HG03097 (cell line): ENCODE measurements at regions not wholly inside any gene's neighbourhood (a gene's known extent, or its start where the extent isn't known, plus 50 kb on each side); places are given as distances from the start of the nearest gene placed in this dataset.
"Not testable (repeated sequence)": the region's sequence is repeated elsewhere in the genome, so short reads cannot be mapped to it uniquely, and the experiment has no call there.

Source experiments
- ATAC-seq: cut with Tn5 transposase; IDR thresholded peaks from one replicate; pipeline ENCODE4 v1.9.1; 2021; ENCODE audit not compliant: unreplicated experiment, low FRiP score

GRCh38 chr3:81198216-81198615 is 563.2 kb downstream of the GBE1 start:
- no peak for ATAC-seq

DNA sequence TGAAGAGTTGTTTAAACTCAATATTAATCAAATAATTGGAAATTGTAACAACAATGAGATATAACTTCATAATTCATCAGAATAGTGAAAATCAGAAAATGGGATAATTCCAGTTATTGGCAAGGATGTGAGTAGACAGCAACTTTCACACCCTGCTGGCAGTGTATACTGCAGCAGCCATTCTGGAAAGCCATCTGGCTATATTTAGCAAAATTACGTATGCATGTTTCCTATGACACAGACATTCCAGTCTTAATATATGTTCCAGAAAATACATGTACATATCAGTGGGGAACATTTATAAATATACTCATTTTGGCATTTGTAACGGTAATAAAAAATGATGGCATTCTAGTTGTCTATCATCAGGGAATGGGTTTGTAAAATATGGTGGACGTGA is 564.1 kb downstream of the GBE1 start:
- ATAC-seq = no peak

DNA sequence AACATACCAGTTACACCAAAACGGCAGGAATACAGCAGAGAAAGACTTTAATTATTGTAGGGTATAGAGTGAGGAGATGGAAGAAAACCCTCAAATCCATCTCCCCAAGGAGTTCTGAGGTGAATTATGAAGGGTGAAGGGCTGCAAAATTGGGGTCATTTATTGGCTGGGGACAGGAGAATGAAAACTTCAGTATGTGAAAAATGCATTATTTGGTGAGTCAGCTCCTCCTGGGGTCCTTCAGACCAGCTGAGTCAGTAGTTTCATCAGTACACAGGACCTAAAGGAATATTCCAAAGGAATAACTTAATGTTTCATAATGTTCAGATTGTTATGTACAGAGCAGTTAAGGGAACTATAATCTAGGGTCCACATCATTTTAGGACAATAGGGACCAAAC is 566.0 kb downstream of the GBE1 start:
- no peak for ATAC-seq

DNA sequence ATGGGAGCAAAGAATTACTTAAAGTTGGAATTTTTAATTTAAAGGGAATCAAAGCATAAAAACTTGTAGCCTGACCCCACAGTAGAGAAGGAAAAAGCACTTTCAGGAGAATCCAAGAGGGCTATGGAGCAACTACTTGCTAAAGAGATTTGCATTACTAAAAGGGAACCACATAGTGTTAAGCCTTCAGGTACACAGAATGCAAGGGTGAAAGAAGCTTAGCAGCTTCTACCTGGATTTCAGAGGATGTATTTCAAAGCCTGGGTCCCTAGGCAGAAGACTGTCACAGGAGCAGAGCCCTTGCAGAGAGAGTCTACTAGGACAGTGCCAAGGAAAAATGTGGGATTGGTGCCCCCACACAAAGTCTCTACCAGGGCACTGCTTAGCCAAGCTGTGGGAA is 575.0 kb downstream of the GBE1 start:
- no peak for ATAC-seq

DNA sequence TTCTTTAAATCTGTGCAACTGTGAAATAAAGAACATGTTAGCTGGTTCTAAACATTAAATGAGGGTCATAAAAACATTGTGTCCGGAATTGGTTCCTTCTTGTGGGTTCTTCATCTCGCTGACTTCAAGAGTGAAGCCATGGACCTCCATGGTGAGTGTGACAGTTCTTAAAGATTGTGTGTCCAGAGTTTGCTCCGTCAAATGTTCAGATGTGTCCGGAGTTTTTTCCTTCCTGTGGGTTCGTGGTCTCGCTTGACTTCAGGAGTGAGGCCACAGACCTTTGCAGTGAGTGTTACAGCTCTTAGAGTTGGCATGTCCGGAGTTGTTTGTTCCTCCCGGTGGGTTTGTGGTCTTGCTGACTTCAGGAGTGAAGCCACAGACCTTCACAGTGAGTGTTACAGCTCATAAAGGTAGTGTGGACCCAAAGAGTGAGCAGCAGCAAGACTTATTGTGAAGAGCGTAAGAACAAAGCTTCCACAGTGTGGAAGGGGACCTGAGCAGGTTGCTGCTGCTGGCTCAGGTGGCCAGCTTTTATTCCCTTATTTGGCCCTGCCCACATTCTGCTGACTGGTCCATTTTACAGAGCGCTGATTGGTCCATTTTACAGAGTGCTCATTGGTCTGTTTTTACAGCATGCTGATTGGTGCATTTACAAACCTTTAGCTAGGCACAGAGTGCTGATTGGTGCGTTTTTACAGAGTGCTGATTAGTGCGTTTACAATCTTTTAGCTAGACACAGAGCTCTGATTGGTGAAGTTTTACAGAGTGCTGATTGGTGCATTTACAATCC is 579.2 kb downstream of the GBE1 start:
- not testable (repeated sequence) for ATAC-seq

DNA sequence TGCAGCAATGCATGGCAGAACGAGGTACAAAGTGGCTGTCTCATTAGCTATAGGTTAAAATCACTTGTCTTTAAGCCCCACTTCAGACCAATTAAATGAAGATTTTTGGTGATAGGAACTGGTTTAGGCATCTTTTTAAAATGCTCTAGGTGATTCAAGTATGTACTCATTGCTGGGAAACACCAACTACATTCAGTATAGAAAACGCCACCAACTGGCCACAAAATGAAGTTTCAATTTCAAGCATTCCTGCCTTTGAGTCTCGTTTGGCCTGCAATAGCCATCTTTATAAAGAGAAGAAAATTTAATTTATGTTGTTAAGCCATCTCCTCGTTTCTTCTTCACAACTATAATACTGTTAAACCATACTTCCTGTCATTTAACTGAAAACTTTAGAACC is 587.9 kb downstream of the GBE1 start:
- ATAC-seq = no peak

- ATAC-seq = no peak
Measured at GRCh38 chr3:81170298-81170697, 591.1 kb downstream of the GBE1 start.

- no peak for ATAC-seq
Measured at GRCh38 chr3:81164806-81165205, 596.6 kb downstream of the GBE1 start.

- no peak for ATAC-seq
Measured at GRCh38 chr3:81161851-81162250, 599.6 kb downstream of the GBE1 start.

DNA sequence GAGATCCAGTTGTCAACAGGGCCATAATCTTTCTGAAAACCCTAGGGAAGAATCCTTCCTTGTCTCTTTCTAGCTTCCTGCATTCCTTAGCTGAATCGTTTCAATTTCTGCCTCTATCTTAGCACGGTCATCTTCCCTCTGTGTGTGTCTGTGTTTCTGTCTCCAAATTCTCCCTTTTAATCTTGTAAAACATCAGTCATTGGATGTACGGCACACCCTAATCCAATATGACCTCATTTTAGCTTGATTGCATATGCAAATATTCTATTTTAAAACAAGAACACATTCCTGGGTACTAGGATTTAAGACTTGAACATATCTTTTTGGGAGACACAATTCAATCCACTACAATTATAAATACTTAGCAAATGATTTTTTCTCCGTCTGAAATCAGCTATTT is 600.3 kb downstream of the GBE1 start:
- no peak for ATAC-seq

DNA sequence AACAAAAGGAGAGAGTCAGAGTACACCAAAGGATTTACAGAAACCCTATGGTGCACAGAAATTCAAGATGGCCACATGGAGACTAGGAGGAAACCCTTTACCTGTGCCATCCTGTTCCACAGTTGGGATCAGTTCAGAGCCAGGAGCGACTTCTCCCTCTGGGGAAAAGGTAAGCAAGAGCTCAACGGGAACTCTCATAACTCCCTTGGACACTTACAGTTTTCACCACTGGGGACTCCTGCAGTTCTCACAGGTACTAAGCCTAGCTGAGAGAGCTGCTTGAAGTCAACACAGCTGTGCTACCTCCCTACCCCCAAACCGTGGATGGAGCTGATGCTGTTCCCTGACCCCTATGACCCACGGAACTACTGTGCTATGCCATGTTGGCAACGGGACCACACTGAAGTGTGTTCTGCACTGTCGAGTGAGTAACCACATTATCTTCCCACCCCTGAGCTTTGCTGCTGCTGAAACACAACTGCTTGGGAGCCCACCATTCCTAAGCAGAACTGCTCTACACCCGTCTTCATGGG is 606.8 kb downstream of the GBE1 start:
- ATAC-seq = no peak

DNA sequence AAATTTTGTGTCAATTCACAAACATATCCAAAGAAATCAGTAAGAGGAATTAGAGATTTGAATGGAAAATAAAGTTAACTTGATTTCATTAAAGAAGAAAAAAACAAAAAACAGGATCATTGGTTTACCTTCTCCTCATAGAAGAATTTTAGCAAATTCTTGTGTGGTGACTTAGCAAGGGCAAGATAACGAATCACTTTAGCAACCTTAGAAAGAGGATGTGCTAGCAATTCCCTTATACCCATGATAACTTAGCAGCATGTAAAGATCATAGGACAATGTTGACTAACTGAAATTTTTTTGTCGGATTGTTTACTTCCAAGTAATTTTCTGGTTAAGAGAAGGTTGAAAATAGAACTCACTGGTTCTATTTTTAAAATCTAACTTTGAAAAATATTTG is 609.3 kb downstream of the GBE1 start:
- no peak for ATAC-seq

DNA sequence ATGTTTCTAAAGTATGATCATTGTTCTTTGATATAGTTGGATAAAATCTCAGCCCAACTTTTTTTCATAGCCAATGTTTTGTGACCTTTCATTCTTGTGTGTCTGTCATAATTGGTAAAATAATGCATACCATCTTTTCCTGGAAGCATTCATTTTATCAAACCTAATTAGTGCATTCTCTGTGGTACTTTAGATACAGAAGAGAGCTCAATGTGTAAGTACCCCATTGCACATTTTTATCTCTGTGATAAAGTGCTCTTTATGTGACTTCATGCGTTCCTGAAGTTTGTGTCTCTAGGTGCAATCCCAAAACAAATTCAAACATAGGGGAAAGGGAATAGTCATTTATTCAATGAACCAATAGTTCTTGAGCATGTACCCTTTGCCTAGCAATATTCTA is 628.5 kb downstream of the GBE1 start:
- no peak for ATAC-seq

GRCh38 chr3:81105789-81106488 is 655.5 kb downstream of the GBE1 start:
- no peak for ATAC-seq

DNA sequence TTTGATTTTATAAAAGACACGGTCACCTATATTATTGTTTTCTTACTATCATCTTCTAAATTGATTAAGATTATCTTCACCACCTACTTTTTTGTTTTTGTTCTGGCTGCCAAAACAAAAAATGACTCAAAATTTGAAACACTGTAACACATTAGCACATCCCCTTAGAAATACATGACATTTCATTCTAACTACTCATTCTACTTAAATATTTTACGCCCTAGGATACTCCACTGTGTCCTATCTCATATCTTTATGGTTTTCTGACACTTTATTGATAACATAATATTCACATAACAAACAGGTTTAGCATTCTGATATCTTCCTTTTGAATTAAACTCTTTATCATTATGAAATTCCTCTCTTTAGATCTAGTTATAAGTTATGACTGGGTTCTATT is 656.2 kb downstream of the GBE1 start:
- no peak for ATAC-seq

DNA sequence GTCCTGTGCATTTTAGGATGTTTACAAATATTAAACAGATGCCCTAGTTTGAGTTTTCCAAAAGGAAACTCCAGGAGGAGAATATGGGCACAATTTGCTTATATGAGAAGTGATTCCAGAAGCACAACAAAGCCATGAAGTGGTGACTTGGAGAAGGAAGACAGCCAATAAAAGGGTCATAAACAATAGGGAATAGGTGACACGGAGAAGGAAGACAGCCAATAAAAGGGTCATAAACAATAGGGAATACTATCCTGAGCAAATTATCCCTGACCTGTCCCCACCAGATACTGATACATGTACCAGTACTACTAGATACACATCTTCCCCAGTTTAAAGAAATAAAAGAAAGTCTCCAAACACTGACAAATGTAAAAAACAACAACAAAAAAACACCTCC is 663.6 kb downstream of the GBE1 start:
- no peak for ATAC-seq

DNA sequence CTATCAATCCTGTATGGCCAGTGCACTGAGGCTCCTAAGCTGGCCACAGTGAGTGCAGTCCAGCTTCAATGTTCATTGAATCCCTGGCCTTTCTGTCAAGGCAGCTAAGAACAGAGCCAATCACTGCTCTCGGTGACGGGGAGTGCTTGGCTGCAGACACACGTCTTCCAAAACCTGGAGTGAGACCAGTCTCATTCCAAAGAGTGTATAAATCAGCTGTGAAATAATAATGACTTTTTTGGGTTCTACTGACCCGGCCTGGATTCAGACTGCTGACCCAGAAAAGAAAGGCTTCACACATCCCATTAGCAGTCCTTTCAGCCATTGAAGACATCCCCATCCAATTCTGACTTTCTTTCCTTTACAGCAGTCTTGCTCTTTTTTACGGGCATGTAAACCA is 665.5 kb downstream of the GBE1 start:
- no peak for ATAC-seq

- ATAC-seq = no peak
Measured at GRCh38 chr3:81094986-81095385, 666.5 kb downstream of the GBE1 start.

GRCh38 chr3:81087607-81088006 is 673.8 kb downstream of the GBE1 start:
- no peak for ATAC-seq

DNA sequence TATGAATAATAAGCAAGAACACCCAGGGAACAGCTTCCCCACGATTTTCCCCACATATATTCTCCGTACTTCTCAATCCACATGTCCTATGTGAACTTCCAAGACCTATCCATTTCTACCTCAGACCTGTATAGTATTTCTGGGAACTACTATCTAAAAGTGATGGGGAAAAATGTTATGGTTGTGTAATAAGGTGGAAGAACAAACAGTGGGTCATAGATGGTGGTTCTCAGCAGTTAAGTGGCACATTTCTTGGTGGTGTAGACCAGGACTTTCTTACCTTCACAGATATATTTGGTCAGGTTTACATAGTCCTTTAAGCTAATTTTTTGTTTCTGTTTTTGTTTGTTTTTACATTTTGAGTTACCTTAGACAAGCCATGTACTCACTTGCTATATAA is 675.1 kb downstream of the GBE1 start:
- no peak for ATAC-seq

DNA sequence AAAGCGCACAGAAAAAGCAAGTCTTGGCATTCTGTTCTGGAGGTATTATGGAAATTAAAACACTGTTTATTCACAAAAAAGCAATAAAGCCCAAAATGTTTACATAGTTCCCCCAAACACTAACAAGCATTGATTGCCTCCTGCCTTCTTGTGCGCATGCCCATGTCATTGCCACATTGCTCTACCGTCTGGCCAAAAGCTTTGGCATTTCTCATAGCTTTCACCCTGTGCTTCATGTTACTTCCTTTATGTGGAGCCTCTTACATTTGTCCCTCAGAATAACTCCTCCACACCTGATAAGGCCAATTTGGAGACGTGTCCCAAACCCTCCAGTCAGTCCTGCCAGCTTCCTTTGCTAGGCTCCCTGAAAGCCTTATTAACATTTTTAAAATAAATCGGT is 680.8 kb downstream of the GBE1 start:
- no peak for ATAC-seq

GRCh38 chr3:81072591-81072990 is 688.9 kb downstream of the GBE1 start:
- ATAC-seq = no peak
